Smooth muscle cell (in vitro differentiated cells): ENCODE measurements at regions not wholly inside any gene's neighbourhood (a gene's known extent, or its start where the extent isn't known, plus 50 kb on each side); places are given as distances from the start of the nearest gene placed in this dataset.
"Not testable (repeated sequence)": the region's sequence is repeated elsewhere in the genome, so short reads cannot be mapped to it uniquely, and the experiment has no call there.

Experiments used
- DNase-seq: peaks from one replicate; lab custom pipeline; 2025; ENCODE audit not compliant: unreplicated experiment; lab: John Stamatoyannopoulos, UW
- H2AFZ ChIP-seq: fragments of 200-600 bp; sonication (generic); 2 replicates; pipeline ENCODE4 v1.6.0; 2016; ENCODE audit warnings: antibody characterized with exemption, low read depth, mild to moderate bottlenecking
- H3F3A ChIP-seq: fragments of 200-600 bp; sonication (generic); 2 replicates; pipeline ENCODE4 v1.6.0; 2017; ENCODE audit warnings: antibody characterized with exemption, low read depth
- H3K27ac ChIP-seq: fragments of 200-600 bp; sonication (generic); 2 replicates; pipeline ENCODE4 v1.5.1; 2016; ENCODE audit warnings: low read depth, mild to moderate bottlenecking
- H3K27me3 ChIP-seq: fragments of 200-600 bp; sonication (generic); 2 replicates; pipeline ENCODE4 v1.6.1; 2016; ENCODE audit warnings: low read depth, mild to moderate bottlenecking
- H3K36me3 ChIP-seq: fragments of 200-600 bp; sonication (generic); 2 replicates; pipeline ENCODE4 v1.5.1; 2016; ENCODE audit warnings: low read depth
- H3K4me1 ChIP-seq: fragments of 200-600 bp; sonication (generic); 2 replicates; pipeline ENCODE4 v1.5.1; 2016; ENCODE audit warnings: low read depth
- H3K4me2 ChIP-seq: fragments of 200-600 bp; sonication (generic); 2 replicates; pipeline ENCODE4 v1.6.0; 2016; ENCODE audit warnings: mild to moderate bottlenecking
- H3K4me3 ChIP-seq: fragments of 200-600 bp; sonication (generic); 2 replicates; pipeline ENCODE4 v1.5.1; 2016; ENCODE audit warnings: mild to moderate bottlenecking
- H3K79me2 ChIP-seq: fragments of 200-600 bp; sonication (generic); 2 replicates; pipeline ENCODE4 v1.6.0; 2016; ENCODE audit warnings: low read depth, mild to moderate bottlenecking
- H3K9ac ChIP-seq: fragments of 200-600 bp; sonication (generic); 2 replicates; pipeline ENCODE4 v1.6.0; 2016; ENCODE audit warnings: low read depth
- H3K9me3 ChIP-seq: fragments of 200-600 bp; sonication (generic); replicated peaks from 2 replicates; pipeline ENCODE4 v1.5.1; 2016; ENCODE audit warnings: low read depth
- H4K20me1 ChIP-seq: fragments of 200-600 bp; sonication (generic); 2 replicates; pipeline ENCODE4 v1.6.0; 2016; ENCODE audit warnings: low read depth
- CTCF ChIP-seq: fragments of 200-600 bp; sonication (generic); IDR thresholded peaks from 2 replicates; pipeline ENCODE4 v1.5.1; 2017; ENCODE audit warnings: borderline replicate concordance, mild to moderate bottlenecking, antibody characterized with exemption; ENCODE audit not compliant: insufficient read depth, poor library complexity, severe bottlenecking
- WGBS: methylation state at CpG from one replicate; pipeline ENCODE4 v1.1.7; 2016; ENCODE audit warnings: low lambda C conversion rate; 5-methylcytosine and 5-hydroxymethylcytosine counted together

- Histone ChIP-seq H3K9me3 (no peaks in the 10 kb centered on the region), H3K4me3 (no peak overlapping the region), H4K20me1 (no peaks in the 10 kb centered on the region), H3K9ac (no peak overlapping the region), H2AFZ (no peak overlapping the region), H3K27me3 (peaks cover 21% of the 10 kb centered on the region), H3K4me1 (no peaks in the 10 kb centered on the region), H3K4me2 (no peak overlapping the region), H3K27ac (no peak overlapping the region), H3F3A (no peaks in the 10 kb centered on the region), H3K79me2 (no peaks in the 10 kb centered on the region), H3K36me3 (no peaks in the 10 kb centered on the region)
- no peak for TF ChIP-seq CTCF
- no peak for DNase-seq
- 84% methylated on average over 4 of the region's 4 CpGs for WGBS
Measured at GRCh38 chr11:45000918-45001317, 50.2 kb upstream of the TP53I11 start.

GRCh38 chr11:45001466-45002165, 50.9 kb upstream of the TP53I11 start:
- WGBS, result 88% methylated on average over 6 of the region's 6 CpGs
- Histone ChIP-seq H3K27ac (no peak overlapping the region), H3K27me3 (peaks cover 19% of the 10 kb centered on the region), H3K4me1 (no peaks in the 10 kb centered on the region), H3K9me3 (no peaks in the 10 kb centered on the region), H4K20me1 (no peaks in the 10 kb centered on the region), H3K36me3 (no peaks in the 10 kb centered on the region), H3K4me3 (no peak overlapping the region), H2AFZ (no peak overlapping the region), H3K79me2 (no peaks in the 10 kb centered on the region), H3K4me2 (no peak overlapping the region), H3F3A (no peaks in the 10 kb centered on the region), H3K9ac (no peak overlapping the region)
- no peak for DNase-seq
- TF ChIP-seq CTCF, result no peak

GRCh38 chr11:45005106-45005505, 54.4 kb upstream of the TP53I11 start:
- H3K79me2 ChIP-seq, result no peaks in the 10 kb centered on the region
- H3K4me1 ChIP-seq, result no peaks in the 10 kb centered on the region
- H3F3A ChIP-seq, result no peaks in the 10 kb centered on the region
- H3K4me3 ChIP-seq, result no peak overlapping the region
- no peak overlapping the region for H3K9ac ChIP-seq
- TF ChIP-seq CTCF, result no peak
- peaks cover 33% of the 10 kb centered on the region for H3K27me3 ChIP-seq
- no peak overlapping the region for H3K27ac ChIP-seq
- H3K36me3 ChIP-seq, result no peaks in the 10 kb centered on the region
- 89% methylated on average over 1 of the region's 1 CpG for WGBS
- H3K4me2 ChIP-seq, result no peak overlapping the region
- H3K9me3 ChIP-seq, result no peaks in the 10 kb centered on the region
- H4K20me1 ChIP-seq, result no peaks in the 10 kb centered on the region
- no peak overlapping the region for H2AFZ ChIP-seq
- no peak for DNase-seq

- Histone ChIP-seq H3K4me1 (no peaks in the 10 kb centered on the region), H3K27me3 (peaks cover 33% of the 10 kb centered on the region), H3F3A (no peaks in the 10 kb centered on the region), H3K9ac (no peak overlapping the region), H3K79me2 (no peaks in the 10 kb centered on the region), H2AFZ (no peak overlapping the region), H3K4me2 (no peak overlapping the region), H3K9me3 (no peaks in the 10 kb centered on the region), H4K20me1 (no peaks in the 10 kb centered on the region), H3K36me3 (no peaks in the 10 kb centered on the region), H3K27ac (no peak overlapping the region), H3K4me3 (no peak overlapping the region)
- no peak for DNase-seq
- no peak for TF ChIP-seq CTCF
- WGBS, result 56% methylated on average over 8 of the region's 8 CpGs
Measured at GRCh38 chr11:45007011-45007410, 56.3 kb upstream of the TP53I11 start.

- H3K4me3 ChIP-seq, DNase-seq, H2AFZ ChIP-seq, H3K4me1 ChIP-seq, H3K27me3 ChIP-seq, H3K4me2 ChIP-seq, H3K9ac ChIP-seq, H3K79me2 ChIP-seq, H3K36me3 ChIP-seq, H4K20me1 ChIP-seq, H3F3A ChIP-seq, H3K27ac ChIP-seq, H3K9me3 ChIP-seq: not testable (repeated sequence)
- 72% methylated on average over 5 of the region's 5 CpGs for WGBS
Measured at GRCh38 chr11:45015983-45016382, 65.3 kb upstream of the TP53I11 start.
